ENCODE measurements at regions not wholly inside any gene's neighbourhood (a gene's known extent, or its start where the extent isn't known, plus 50 kb on each side); places are given as distances from the start of the nearest gene placed in this dataset.

GRCh38 chr5:147036691-147037245, 158.2 kb upstream of the PPP2R2B start:
- FAIRE-seq (no peak), DNase-seq (ENCODE audit: low spot score) (no peak)

GRCh38 chr5:147037515-147038205, 159.1 kb upstream of the PPP2R2B start:
- FAIRE-seq (no peak), DNase-seq (ENCODE audit: low spot score) (peak; percentile 74)

GRCh38 chr5:147040856-147041255, 162.3 kb upstream of the PPP2R2B start:
- no peak for DNase-seq (ENCODE audit: low spot score)
- FAIRE-seq: no peak

DNA sequence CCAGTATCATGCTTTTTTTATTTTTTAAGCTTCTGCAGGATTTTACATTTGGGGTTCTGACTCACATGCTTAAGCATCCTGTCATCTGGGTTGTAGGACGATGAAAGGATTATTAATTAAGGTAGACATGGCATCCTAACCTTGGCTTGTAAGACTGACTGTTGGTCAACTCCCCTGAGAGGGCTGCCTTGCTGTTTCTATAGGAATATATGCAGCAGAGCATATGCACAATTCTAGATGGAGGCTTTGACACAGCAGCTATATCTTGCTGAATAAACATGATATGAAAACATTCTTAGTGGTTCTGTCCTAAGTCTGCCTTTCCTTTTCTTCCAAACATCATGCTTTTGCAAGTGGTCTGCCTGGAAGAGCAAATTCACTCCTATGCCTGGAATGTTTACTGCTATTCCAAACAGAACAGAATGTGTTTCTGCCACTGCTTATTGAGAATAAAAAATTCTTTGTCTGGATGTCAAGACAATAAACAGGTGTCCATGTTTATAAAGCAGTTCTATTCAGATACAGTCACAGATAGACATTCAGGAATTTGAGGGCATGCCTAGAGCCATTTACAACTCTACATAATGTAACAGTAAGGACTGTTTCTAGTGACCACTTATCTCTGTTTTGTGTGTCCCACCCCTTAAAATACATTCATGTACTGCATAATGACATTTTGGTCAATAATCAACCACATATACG, 166.2 kb upstream of the PPP2R2B start:
- no peak for FAIRE-seq

GRCh38 chr5:147045290-147045689, 166.7 kb upstream of the PPP2R2B start:
- DNase-seq (ENCODE audit: low spot score): no peak
- no peak for FAIRE-seq

More for the DNA sequence above, 166.2 kb upstream of the PPP2R2B start:
- DNase-seq (ENCODE audit: low spot score): no peak

- no peak for FAIRE-seq
- no peak for DNase-seq (ENCODE audit: low spot score)
Observed at GRCh38 chr5:147046281-147046680, 167.7 kb upstream of the PPP2R2B start.

GRCh38 chr5:147046894-147047293, 168.3 kb upstream of the PPP2R2B start:
- DNase-seq (ENCODE audit: low spot score) (no peak), FAIRE-seq (no peak)

GRCh38 chr5:147049764-147050163, 171.2 kb upstream of the PPP2R2B start:
- DNase-seq (ENCODE audit: low spot score): no peak
- FAIRE-seq: no peak

DNA sequence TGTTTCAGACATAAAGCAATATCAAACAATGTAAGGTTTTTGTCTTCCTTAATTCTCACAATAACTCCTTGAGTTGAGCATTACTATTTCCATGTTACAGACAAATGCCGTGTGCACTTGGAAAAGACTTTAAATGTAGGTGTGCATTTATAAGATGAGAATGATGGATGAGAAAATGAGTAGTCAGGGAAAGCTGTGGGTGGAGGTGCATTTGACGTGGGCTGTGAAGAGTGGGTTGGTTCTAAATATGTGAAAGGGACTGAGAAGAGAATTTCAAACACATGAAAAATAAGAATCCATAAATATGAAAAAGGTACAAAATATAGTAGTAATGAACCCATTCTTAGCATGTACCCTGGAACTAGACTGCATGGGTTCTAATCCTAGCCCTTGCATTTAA, 171.6 kb upstream of the PPP2R2B start:
- FAIRE-seq (no peak), DNase-seq (ENCODE audit: low spot score) (no peak)

DNA sequence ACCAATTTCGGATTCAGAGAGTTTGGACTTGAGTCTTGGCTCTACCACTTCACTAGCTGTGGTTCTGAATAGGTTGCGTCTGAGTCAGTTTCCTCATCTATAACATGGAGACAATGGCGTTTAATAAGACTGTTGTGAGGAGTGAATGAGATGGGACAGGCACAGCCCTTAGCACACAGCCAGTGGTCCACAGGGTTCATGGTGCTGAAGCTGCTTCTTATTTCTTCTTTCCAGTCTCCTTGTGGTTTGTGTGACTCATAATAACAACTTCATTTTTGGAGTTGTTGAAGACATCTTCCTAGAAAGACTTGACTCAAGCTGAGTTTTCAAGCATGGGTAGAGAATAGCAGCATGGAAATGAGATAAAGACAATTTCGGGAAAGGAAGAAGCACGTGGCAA, 172.6 kb upstream of the PPP2R2B start:
- no peak for FAIRE-seq

DNA sequence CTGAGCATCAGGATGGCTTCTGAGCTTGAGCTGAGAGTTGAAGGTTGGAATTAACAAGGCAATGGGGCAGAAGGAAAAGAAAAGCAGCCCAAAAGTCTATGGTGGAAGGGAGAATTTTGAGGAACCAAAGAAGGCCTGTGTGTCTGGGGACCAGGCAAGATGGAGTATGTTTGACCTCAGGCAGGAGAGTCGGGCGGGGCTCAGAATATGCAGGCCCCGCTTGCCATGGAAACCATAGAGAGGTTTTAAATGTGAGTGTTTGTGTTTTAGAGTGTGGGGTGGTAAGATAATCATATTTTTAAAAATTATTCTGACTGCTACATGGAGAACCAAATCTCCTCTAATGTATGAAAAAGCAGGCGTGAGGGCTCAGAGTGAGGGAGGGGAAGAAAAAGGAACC, 174.0 kb upstream of the PPP2R2B start:
- FAIRE-seq: no peak
- DNase-seq (ENCODE audit: low spot score): no peak

More for the DNA sequence above, 172.6 kb upstream of the PPP2R2B start:
- DNase-seq (ENCODE audit: low spot score): peak; percentile 25

- DNase-seq (ENCODE audit: low spot score) (no peak), FAIRE-seq (no peak)
Observed at GRCh38 chr5:147055089-147055826, 176.7 kb upstream of the PPP2R2B start.

DNA sequence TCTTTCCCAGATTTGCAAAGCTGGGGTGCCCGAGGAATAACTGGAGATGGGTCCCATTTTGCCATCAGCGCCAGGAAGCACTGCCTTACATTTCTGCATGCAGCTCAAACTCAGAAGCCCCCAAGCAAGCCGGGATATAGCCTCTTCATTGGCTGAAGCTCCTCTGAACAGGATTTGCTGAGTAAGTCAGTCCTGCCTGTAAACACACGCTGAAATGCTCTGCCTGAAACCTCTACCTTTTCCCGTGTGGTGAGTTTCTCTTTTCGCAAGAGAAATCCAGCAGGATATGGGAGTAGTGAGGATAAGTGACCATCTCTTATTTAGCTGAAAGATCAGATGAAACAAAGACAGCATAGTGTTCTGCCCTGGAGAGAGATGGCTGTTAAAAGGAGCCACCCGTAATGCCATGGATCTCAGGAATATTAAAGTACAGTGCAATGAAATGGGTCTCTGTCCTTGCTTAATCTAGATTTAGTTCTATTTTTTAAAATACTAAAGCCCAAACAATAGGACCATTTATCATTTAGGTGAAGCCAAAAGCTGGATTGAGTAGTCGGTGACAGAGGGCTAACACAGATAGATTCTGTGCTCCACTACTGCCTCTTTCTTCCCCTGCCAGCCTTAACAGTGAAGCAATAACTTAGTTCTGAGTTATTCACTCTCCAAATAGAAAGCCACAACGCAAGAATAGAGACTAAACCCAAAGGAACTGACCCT, 177.5 kb upstream of the PPP2R2B start:
- DNase-seq (ENCODE audit: low spot score): no peak
- no peak for FAIRE-seq

- no peak for FAIRE-seq
- DNase-seq (ENCODE audit: low spot score): no peak
Observed at GRCh38 chr5:147057051-147057450, 177.8 kb upstream of the STK32A start.

GRCh38 chr5:147061431-147061830, 173.4 kb upstream of the STK32A start:
- DNase-seq (ENCODE audit: low spot score): no peak
- FAIRE-seq: no peak

DNA sequence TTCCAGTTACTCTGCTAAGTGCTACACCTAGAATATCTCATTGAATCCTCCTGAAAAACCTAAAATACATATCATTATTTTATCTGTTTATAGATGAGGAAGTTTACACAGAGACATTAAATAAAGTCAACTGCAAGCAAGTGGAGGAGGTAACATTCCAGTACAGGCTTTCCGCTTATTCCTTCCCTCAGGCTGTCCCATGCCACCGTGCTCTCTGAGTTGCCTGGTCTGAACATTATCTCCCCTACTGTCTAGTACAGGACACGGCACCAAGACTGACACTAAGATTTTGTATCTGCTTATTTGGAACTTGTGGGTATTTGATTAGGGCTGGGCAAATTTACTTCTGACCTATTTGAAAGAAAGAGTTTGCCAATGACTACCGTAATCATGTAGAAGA, 172.4 kb upstream of the STK32A start:
- DNase-seq (ENCODE audit: low spot score) (no peak), FAIRE-seq (peak; percentile 23)

GRCh38 chr5:147063943-147064342, 170.9 kb upstream of the STK32A start:
- DNase-seq (ENCODE audit: low spot score): no peak
- FAIRE-seq: no peak

DNA sequence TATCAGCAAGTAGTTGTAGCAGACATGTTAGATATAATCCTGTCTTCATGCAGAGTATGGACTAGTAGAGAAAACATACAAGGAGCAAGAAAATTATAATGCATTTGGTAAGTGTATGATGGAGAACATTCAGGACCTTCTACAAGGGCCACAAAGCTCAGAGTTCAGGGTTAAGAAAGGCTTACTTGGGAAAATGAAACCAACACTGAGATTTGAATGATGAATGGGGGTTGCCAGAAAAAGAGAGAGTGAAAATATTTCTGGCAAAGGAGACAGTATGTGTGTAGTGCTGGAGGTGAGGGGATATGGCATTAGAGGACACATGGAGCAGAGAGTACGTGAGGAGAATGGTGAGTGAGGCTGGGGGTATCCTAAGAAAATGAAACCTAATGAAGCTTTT, 169.8 kb upstream of the STK32A start:
- FAIRE-seq: no peak
- DNase-seq (ENCODE audit: low spot score): no peak

GRCh38 chr5:147068998-147069397, 165.8 kb upstream of the STK32A start:
- no peak for DNase-seq (ENCODE audit: low spot score)
- no peak for FAIRE-seq

DNA sequence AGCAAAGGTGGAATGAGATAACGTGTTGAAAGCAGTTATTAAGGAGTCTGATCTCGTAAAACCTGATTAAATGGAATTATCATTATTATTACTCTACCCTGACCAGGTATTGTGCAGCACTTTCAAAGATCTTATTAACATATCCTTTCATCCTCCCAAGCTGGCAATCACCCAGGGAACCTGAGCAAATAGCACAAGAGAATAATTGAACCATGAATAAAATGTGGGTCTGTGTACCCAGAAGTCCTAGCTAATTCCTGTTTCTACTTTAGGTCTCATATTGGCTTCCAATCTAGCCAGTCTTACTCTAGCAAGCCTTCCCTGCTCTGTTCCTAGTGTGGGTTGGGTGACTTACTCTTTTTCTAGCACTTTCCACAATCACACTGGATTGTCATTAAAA, 162.2 kb upstream of the STK32A start:
- FAIRE-seq: no peak

GRCh38 chr5:147073098-147073497, 161.7 kb upstream of the STK32A start:
- DNase-seq (ENCODE audit: low spot score) (no peak), FAIRE-seq (no peak)

More for the DNA sequence above, 162.2 kb upstream of the STK32A start:
- no peak for DNase-seq (ENCODE audit: low spot score)

Data from urothelium cell line (cell line).